ENCODE measurements at regions not wholly inside any gene's neighbourhood (a gene's known extent, or its start where the extent isn't known, plus 50 kb on each side); places are given as distances from the start of the nearest gene placed in this dataset.

DNA sequence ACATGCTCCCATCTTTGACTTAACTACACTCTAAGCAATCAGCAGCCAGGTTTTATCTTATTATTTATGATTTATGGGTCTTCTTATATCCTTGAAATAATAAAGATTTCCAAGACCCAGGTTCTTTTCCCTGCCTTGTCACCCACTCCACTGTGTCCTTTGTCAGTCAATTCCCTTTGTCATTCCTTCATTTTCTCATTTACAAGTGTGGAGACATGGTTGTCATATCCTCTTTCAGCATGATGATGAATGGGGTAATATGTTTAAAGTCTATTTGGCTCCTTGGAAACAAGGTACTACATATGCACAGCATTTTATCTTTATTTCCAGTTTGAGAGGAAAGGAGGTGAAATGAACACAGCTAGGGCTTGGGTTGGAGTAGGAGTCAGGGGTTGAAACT is 521.8 kb downstream of the LMO7 start:
- no peak overlapping the region for H3K4me3 ChIP-seq
- no peak for DNase-seq
- H3K4me2 ChIP-seq (ENCODE audit: unreplicated experiment), result no peak overlapping the region
- H3K36me3 ChIP-seq (ENCODE audit: low read depth), result no peaks in the 10 kb centered on the region
- no peak overlapping the region for H2AFZ ChIP-seq
- H3K79me2 ChIP-seq (ENCODE audit: insufficient read depth), result no peaks in the 10 kb centered on the region
- no peaks in the 10 kb centered on the region for H3K9me2 ChIP-seq (ENCODE audit: insufficient read depth)
- no peak overlapping the region for H3K27ac ChIP-seq
- H3K4me1 ChIP-seq (ENCODE audit: insufficient read depth), result no peaks in the 10 kb centered on the region
- H3K9me3 ChIP-seq (ENCODE audit: low read depth), result no peaks in the 10 kb centered on the region
- H4K20me1 ChIP-seq (ENCODE audit: insufficient read depth), result no peaks in the 10 kb centered on the region
- H3K9ac ChIP-seq, result no peak overlapping the region
- no peaks in the 10 kb centered on the region; the same call in 1 of the 2 replicates for H3K27me3 ChIP-seq (replicated peaks; ENCODE audit: insufficient read depth)
- TF ChIP-seq EZH2phosphoT487 (IDR thresholded peaks at IDR 0.05; ENCODE audit: insufficient read depth, low read depth) (no peak), EZH2 (IDR thresholded peaks at IDR 0.05; ENCODE audit: insufficient read depth, poor library complexity, severe bottlenecking) (no peak)
- H3F3A ChIP-seq (ENCODE audit: insufficient read depth), result no peaks in the 10 kb centered on the region
- in situ Hi-C loops (cut with MboI), result no loop called here

DNA sequence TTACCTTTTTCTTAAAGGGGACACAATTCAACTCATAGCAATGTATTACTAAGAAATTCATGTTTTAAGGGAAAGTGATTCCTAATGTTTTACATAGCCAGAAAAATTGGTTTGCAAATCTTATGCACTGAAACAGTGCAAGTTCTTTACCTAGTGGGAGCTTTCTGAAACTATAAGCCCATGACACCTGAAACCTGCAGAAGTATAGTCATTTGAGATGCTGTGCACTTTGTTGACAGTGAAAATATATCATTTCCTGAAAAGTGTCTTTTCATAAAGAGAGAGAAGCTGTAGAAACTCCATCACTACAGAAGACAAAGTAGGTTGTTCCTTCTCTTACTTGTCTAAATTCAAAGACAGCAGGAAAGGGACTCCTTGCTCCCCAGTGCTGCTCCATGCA is 517.1 kb downstream of the LMO7 start:
- no peaks in the 10 kb centered on the region for H4K20me1 ChIP-seq (ENCODE audit: insufficient read depth)
- DNase-seq, result no peak
- TF ChIP-seq EZH2 (IDR thresholded peaks at IDR 0.05; ENCODE audit: insufficient read depth, poor library complexity, severe bottlenecking) (no peak), EZH2phosphoT487 (IDR thresholded peaks at IDR 0.05; ENCODE audit: insufficient read depth, low read depth) (no peak)
- H3K9me2 ChIP-seq (ENCODE audit: insufficient read depth), result no peaks in the 10 kb centered on the region
- in situ Hi-C loops (cut with MboI), result no loop called here
- H3K4me2 ChIP-seq (ENCODE audit: unreplicated experiment), result no peak overlapping the region
- no peaks in the 10 kb centered on the region for H3K9me3 ChIP-seq (ENCODE audit: low read depth)
- no peak overlapping the region for H3K9ac ChIP-seq
- H3K79me2 ChIP-seq (ENCODE audit: insufficient read depth), result no peaks in the 10 kb centered on the region
- peaks cover 15% of the 10 kb centered on the region for H3K4me1 ChIP-seq (ENCODE audit: insufficient read depth)
- no peaks in the 10 kb centered on the region for H3K36me3 ChIP-seq (ENCODE audit: low read depth)
- H3K27ac ChIP-seq, result no peak overlapping the region
- no peak overlapping the region for H3K4me3 ChIP-seq
- H3F3A ChIP-seq (ENCODE audit: insufficient read depth), result no peaks in the 10 kb centered on the region
- no peak overlapping the region for H2AFZ ChIP-seq
- H3K27me3 ChIP-seq (replicated peaks; ENCODE audit: insufficient read depth), result no peaks in the 10 kb centered on the region

- H3K79me2 ChIP-seq (ENCODE audit: insufficient read depth), result no peaks in the 10 kb centered on the region
- H3K9ac ChIP-seq, result 0 out of 2 replicates have a peak overlapping the region, but pooled peaks have one; percentile 2
- in situ Hi-C loops (cut with MboI), result no loop called here
- no peaks in the 10 kb centered on the region for H3K9me3 ChIP-seq (ENCODE audit: low read depth)
- peak overlapping the region; percentile 24; the same call in 1 of the 2 replicates for H2AFZ ChIP-seq
- no peaks in the 10 kb centered on the region for H3K9me2 ChIP-seq (ENCODE audit: insufficient read depth)
- no peaks in the 10 kb centered on the region for H3F3A ChIP-seq (ENCODE audit: insufficient read depth)
- TF ChIP-seq EZH2phosphoT487 (IDR thresholded peaks at IDR 0.05; ENCODE audit: insufficient read depth, low read depth) (no peak), EZH2 (IDR thresholded peaks at IDR 0.05; ENCODE audit: insufficient read depth, poor library complexity, severe bottlenecking) (no peak)
- H3K4me1 ChIP-seq (ENCODE audit: insufficient read depth), result peaks cover 17% of the 10 kb centered on the region
- no peaks in the 10 kb centered on the region for H4K20me1 ChIP-seq (ENCODE audit: insufficient read depth)
- peak overlapping the region; percentile 25; the same call in 1 of the 2 replicates for H3K27ac ChIP-seq
- 6% methylated on average over 3 of the region's 3 CpGs for WGBS, 2 experiments (ENCODE audit: low coverage in 1 of 2, low lambda C conversion rate in 2 of 2, missing lambda C conversion rate in 2 of 2)
- no peaks in the 10 kb centered on the region for H3K36me3 ChIP-seq (ENCODE audit: low read depth)
- peak; percentile 87 for DNase-seq
- peak overlapping the region; percentile 85 for H3K4me2 ChIP-seq (ENCODE audit: unreplicated experiment)
- H3K27me3 ChIP-seq (replicated peaks; ENCODE audit: insufficient read depth), result no peaks in the 10 kb centered on the region
- peak overlapping the region; percentile 33; the same call in 1 of the 2 replicates for H3K4me3 ChIP-seq
Observed at GRCh38 chr13:76148926-76149325, 512.8 kb downstream of the LMO7 start.

DNA sequence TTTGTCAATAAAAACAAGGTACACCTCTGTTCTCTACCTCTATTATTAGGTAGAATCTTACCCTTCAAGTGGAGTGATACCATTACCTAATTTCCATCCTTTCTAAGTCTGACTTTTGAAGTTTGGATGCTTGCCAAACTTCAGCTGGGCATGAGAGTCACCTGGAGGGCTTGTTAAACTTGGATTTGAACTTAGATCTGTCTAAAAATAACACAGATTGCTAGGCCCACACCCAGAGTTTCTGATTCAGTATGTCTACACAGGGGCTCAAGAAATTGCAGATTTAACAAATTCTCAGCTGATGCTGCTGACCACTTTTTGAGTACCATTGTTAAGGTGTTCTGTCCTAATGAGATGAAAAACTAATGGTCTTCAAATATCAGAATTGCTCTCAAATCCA is 512.2 kb downstream of the LMO7 start:
- no peaks in the 10 kb centered on the region for H3K27me3 ChIP-seq (replicated peaks; ENCODE audit: insufficient read depth)
- in situ Hi-C loops (cut with MboI), result no loop called here
- H2AFZ ChIP-seq, result no peak overlapping the region
- H3K9me3 ChIP-seq (ENCODE audit: low read depth), result no peaks in the 10 kb centered on the region
- no peak overlapping the region for H3K27ac ChIP-seq
- H3K9me2 ChIP-seq (ENCODE audit: insufficient read depth), result no peaks in the 10 kb centered on the region
- H3K36me3 ChIP-seq (ENCODE audit: low read depth), result no peaks in the 10 kb centered on the region
- H3K4me1 ChIP-seq (ENCODE audit: insufficient read depth), result peaks cover 17% of the 10 kb centered on the region
- TF ChIP-seq EZH2phosphoT487 (IDR thresholded peaks at IDR 0.05; ENCODE audit: insufficient read depth, low read depth), result no peak
- no peak for TF ChIP-seq EZH2 (IDR thresholded peaks at IDR 0.05; ENCODE audit: insufficient read depth, poor library complexity, severe bottlenecking)
- no peak overlapping the region for H3K9ac ChIP-seq
- no peak overlapping the region for H3K4me2 ChIP-seq (ENCODE audit: unreplicated experiment)
- H4K20me1 ChIP-seq (ENCODE audit: insufficient read depth), result no peaks in the 10 kb centered on the region
- H3K4me3 ChIP-seq, result no peak overlapping the region
- H3F3A ChIP-seq (ENCODE audit: insufficient read depth), result no peaks in the 10 kb centered on the region
- DNase-seq, result peak; percentile 3
- H3K79me2 ChIP-seq (ENCODE audit: insufficient read depth), result no peaks in the 10 kb centered on the region

GRCh38 chr13:76132532-76132931 is 496.4 kb downstream of the LMO7 start:
- no peaks in the 10 kb centered on the region for H3K9me2 ChIP-seq (ENCODE audit: insufficient read depth)
- no peaks in the 10 kb centered on the region for H3K36me3 ChIP-seq (ENCODE audit: low read depth)
- in situ Hi-C loops (cut with MboI), result no loop called here
- DNase-seq, result no peak
- H3K27ac ChIP-seq, result no peak overlapping the region
- H3F3A ChIP-seq (ENCODE audit: insufficient read depth), result no peaks in the 10 kb centered on the region
- no peaks in the 10 kb centered on the region for H3K9me3 ChIP-seq (ENCODE audit: low read depth)
- no peaks in the 10 kb centered on the region for H3K79me2 ChIP-seq (ENCODE audit: insufficient read depth)
- no peak overlapping the region for H3K4me3 ChIP-seq
- WGBS, 2 experiments (ENCODE audit: low coverage in 1 of 2, low lambda C conversion rate in 2 of 2, missing lambda C conversion rate in 2 of 2), result 58 to 68% methylated on average over 1 of the region's 1 CpG
- no peaks in the 10 kb centered on the region for H3K4me1 ChIP-seq (ENCODE audit: insufficient read depth)
- H4K20me1 ChIP-seq (ENCODE audit: insufficient read depth), result no peaks in the 10 kb centered on the region
- no peaks in the 10 kb centered on the region for H3K27me3 ChIP-seq (replicated peaks; ENCODE audit: insufficient read depth)
- no peak overlapping the region for H2AFZ ChIP-seq
- TF ChIP-seq EZH2phosphoT487 (IDR thresholded peaks at IDR 0.05; ENCODE audit: insufficient read depth, low read depth) (no peak), EZH2 (IDR thresholded peaks at IDR 0.05; ENCODE audit: insufficient read depth, poor library complexity, severe bottlenecking) (no peak)
- H3K9ac ChIP-seq, result no peak overlapping the region
- no peak overlapping the region for H3K4me2 ChIP-seq (ENCODE audit: unreplicated experiment)
